ENCODE measurements at regions not wholly inside any gene's neighbourhood (a gene's known extent, or its start where the extent isn't known, plus 50 kb on each side); places are given as distances from the start of the nearest gene placed in this dataset.
"Not testable (repeated sequence)": the region's sequence is repeated elsewhere in the genome, so short reads cannot be mapped to it uniquely, and the experiment has no call there.

- no peak for DNase-seq
Measured at GRCh38 chr15:62413786-62414185, 248.7 kb upstream of the C2CD4B start.

- DNase-seq = no peak
Measured at GRCh38 chr15:62415498-62415897, 250.4 kb upstream of the C2CD4B start.

GRCh38 chr15:62416526-62416925 is 251.4 kb upstream of the C2CD4B start:
- DNase-seq = no peak

GRCh38 chr15:62417439-62417838 is 252.4 kb upstream of the C2CD4B start:
- DNase-seq = no peak

DNA sequence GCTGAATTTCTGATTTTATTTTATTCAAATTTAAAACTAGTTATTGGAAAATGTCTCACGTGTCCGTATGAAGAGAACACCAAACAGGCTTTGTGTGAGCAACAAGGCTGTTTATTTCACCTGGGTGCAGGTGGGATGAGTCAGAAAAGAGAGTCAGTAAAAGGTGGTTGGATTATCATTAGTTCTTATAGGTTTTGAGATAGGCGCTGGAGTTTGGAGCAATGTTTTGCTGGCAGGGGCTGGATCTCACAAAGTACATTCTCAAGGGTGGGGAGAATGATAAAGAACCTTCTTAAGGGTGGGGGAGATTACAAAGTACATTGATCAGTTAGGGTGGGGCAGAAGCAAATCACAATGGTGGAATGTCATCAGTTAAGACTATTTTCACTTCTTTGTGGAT is 253.4 kb upstream of the C2CD4B start:
- DNase-seq = not testable (repeated sequence)

GRCh38 chr15:62419192-62419591 is 254.1 kb upstream of the C2CD4B start:
- no peak for DNase-seq

GRCh38 chr15:62420371-62420770 is 255.3 kb upstream of the C2CD4B start:
- not testable (repeated sequence) for DNase-seq

GRCh38 chr15:62421289-62421688 is 256.2 kb upstream of the C2CD4B start:
- DNase-seq = no peak

DNA sequence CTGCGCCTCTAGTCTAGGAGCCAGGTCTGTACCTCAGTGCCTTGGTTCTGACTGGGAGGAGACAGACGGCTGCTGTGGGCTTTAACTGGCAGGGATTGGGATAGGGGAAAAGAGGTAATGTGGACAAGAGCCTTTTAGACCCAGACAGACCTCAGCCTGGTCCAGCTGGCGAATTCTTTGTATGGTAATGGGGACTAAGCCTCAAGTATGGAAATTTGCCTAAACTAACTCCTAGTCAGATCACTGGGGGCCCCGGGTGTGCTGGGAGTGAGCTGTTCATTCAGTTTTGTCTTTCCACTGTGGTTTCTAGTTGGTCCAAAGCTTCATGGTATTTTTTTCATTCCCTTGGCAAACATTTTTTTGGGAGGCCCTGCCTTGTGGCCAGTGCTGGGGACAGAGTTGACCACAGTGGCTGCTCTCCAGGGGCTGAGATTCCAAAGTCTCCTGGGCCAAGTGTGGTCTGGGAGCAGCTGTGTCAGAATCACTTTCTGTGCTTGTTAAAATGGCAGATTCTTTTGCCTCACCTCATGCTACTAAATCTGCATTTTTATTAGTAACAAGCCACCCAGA is 261.4 kb upstream of the C2CD4B start:
- DNase-seq = no peak

- no peak for DNase-seq
Measured at GRCh38 chr15:62428259-62428658, 263.2 kb upstream of the C2CD4B start.

GRCh38 chr15:62428851-62429598 is 263.9 kb upstream of the C2CD4B start:
- DNase-seq = no peak

GRCh38 chr15:62430056-62430455 is 265.0 kb upstream of the C2CD4B start:
- no peak for DNase-seq

GRCh38 chr15:62430552-62430951 is 265.5 kb upstream of the C2CD4B start:
- DNase-seq = no peak

- no peak for DNase-seq
Measured at GRCh38 chr15:62431008-62431797, 266.1 kb upstream of the C2CD4B start.

- DNase-seq = no peak
Measured at GRCh38 chr15:62431817-62432216, 266.7 kb upstream of the C2CD4B start.

DNA sequence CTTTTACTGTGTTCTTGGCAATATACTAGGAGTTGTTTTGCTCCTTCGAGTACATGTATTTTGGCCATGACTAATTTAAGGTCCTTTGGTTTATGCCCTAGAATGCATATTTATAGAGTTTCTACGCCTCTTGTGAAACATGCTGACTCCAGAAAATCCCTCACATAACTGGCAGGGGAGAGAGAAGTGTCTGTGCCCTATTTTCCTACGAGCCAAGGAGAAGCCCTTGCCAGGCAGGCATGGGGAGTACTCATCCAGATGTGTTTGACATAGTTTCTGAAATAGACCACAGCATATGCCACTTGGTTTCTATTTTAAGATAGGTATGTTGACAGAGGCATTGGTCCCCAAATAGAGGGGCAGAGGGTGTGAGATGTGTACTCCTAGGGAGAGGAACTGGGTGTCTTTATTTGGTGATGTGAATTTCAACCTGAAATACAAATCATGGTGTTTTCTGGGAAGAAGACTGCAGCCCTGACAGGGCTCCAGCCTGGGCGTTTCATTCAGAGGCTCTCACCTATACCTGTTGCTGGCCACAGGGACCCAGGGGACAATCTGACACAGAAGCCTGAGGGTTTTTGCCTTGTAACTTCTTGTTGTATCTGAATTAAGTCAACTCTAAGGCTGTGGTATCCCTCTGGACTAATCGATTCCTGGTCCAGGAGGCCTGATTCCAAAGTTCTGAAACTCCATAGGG is 267.8 kb upstream of the C2CD4B start:
- no peak for DNase-seq

- DNase-seq = no peak
Measured at GRCh38 chr15:62436235-62436634, 271.1 kb upstream of the C2CD4B start.

- no peak for DNase-seq
Measured at GRCh38 chr15:62437753-62438152, 272.7 kb upstream of the C2CD4B start.

GRCh38 chr15:62439543-62440016 is 274.5 kb upstream of the C2CD4B start:
- DNase-seq = no peak

DNA sequence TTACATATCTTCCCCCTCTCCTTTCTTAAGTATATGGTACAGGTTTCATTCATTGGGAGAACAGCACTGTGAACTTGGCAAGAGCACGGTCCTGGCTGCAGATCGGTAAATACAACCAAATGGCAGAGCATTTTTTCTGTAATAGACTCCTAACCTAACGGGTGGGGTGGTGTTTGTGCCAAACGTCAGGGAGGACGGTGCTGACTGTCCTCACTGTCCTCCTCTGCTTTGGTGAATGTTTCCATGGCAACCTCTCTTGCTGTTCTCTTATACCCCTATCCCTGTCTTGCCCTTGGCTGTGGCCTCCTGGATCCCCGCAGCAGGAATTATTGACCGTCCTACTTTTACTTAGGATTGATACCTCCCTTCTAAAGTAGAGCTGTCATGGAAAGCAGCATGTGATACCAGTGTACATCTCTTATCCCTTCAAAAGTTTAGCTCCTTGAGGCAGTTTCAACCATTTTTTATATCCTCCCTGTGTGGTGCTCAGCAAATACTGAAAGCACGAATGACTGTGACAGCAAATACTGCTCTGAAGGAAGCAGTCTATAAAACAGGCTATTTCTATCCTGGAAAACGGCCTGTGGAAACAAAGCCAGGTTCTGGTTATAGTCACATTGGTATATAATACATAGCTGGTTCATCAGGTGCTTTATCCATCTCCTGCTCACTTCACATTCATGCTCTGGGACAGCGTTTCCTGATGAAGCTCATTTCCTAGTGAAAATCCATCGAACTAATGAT is 275.4 kb upstream of the C2CD4B start:
- no peak for DNase-seq

DNA sequence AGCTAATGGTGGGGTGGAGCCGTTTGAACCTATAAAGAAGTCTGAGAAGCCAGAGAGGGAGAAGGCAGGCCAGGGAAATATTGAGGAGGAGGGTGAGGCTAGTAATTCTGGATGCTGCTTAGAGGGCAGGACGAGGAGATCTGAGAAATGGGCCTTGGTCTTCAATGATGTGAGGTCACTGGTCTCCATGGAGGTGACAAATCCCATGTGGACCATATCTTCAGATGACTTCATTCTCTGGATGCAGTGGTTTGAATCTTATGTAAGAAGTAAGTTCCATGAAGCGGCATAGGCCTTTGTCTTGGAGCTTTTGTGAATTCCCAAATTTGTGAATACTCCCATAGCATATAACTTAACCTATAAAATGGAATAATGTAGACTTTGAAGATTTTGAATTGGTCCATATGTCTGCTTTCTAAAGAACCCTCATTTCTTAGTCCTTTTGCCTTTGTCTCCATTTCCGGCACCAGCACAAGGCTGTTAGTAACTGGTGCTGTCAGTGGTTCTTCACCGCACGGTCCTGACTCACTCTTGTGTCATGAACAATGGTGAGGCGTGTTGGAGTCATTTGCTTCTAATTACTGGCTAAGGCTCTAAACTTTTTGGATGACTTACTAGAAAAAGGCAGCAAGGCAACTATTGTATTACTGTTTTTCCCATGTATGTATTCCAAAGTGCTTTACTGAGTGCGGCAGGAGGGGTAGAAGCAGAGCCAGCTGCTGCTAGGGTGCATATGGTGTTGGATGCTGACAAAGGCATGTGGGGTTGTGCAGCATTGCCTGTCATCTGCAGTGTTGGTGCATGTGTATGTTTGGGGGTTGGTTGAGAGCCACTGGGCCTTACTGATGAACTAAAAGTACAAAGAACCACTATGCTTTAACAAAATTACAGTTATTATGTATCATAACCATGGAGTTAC is 279.3 kb upstream of the C2CD4B start:
- no peak for DNase-seq

Data from stimulated activated CD4-positive, alpha-beta T cell treated with anti-CD3 and anti-CD28 coated beads, Interleukin-4, amount 100 ng/mL, for 24 hours (primary cell).